Keratinocyte (primary cell): ENCODE measurements at regions not wholly inside any gene's neighbourhood (a gene's known extent, or its start where the extent isn't known, plus 50 kb on each side); places are given as distances from the start of the nearest gene placed in this dataset.

Experiments used
- DNase-seq: peaks from one replicate; pipeline ENCODE4 v3.0.0-alpha.2; 2011; ENCODE audit warnings: low read depth, missing footprints, low spot score
- FAIRE-seq: peaks from 2 replicates; lab custom pipeline; 2011; peaks lifted over from hg19 to GRCh38; lab: Jason Lieb, UNC
- H2AFZ ChIP-seq: 2 replicates; pipeline ENCODE4 v1.6.0; 2012; ENCODE audit warnings: low read length, control low read depth, inconsistent platforms; ENCODE audit not compliant: control insufficient read depth
- H3K27ac ChIP-seq: 2 replicates; pipeline ENCODE4 v1.5.1; 2011; ENCODE audit warnings: low read length; ENCODE audit not compliant: control insufficient read depth, insufficient read depth
- H3K27me3 ChIP-seq: 3 replicates; pipeline ENCODE4 v1.6.0; 2011; ENCODE audit warnings: low read length; ENCODE audit not compliant: control insufficient read depth, insufficient read depth; ENCODE audit errors: extremely low read depth
- H3K36me3 ChIP-seq, 2 experiments: 2 replicates in 1 of 2; 3 replicates in 1 of 2; pipeline ENCODE4 v1.5.1; 2011; ENCODE audit warnings: low read length in 2 of 2, mild to moderate bottlenecking in 1 of 2; ENCODE audit not compliant: control insufficient read depth in 2 of 2, insufficient read depth in 2 of 2; ENCODE audit errors: extremely low read depth in 1 of 2
- H3K4me1 ChIP-seq: 3 replicates; pipeline ENCODE4 v1.5.1; 2011; ENCODE audit warnings: low read length; ENCODE audit not compliant: control insufficient read depth, insufficient read depth; ENCODE audit errors: extremely low read depth
- H3K4me2 ChIP-seq: 3 replicates; pipeline ENCODE4 v1.6.0; 2011; ENCODE audit warnings: low read depth, low read length; ENCODE audit not compliant: control insufficient read depth, insufficient read depth; ENCODE audit errors: extremely low read depth
- H3K4me3 ChIP-seq, 3 experiments: fragments of 200-600 bp in 1 of 3; sonication (generic) in 1 of 3; 2 replicates in 2 of 3; 3 replicates in 1 of 3; pipeline ENCODE4 v1.5.1; 2011 to 2016; ENCODE audit warnings: low read length in 3 of 3, mild to moderate bottlenecking in 3 of 3, control low read depth in 2 of 3, inconsistent platforms in 1 of 3, low read depth in 1 of 3, mixed read lengths in 1 of 3, mixed run types in 1 of 3, moderate library complexity in 1 of 3; ENCODE audit not compliant: control insufficient read depth in 2 of 3, insufficient read depth in 2 of 3; ENCODE audit errors: extremely low read depth in 1 of 3
- H3K79me2 ChIP-seq: 2 replicates; pipeline ENCODE4 v1.6.0; 2012; ENCODE audit warnings: low read length; ENCODE audit not compliant: control insufficient read depth, insufficient read depth
- H3K9ac ChIP-seq: 3 replicates; pipeline ENCODE4 v1.6.0; 2011; ENCODE audit warnings: low read length; ENCODE audit not compliant: control insufficient read depth, insufficient read depth; ENCODE audit errors: extremely low read depth
- H3K9me1 ChIP-seq: 3 replicates; pipeline ENCODE4 v1.6.0; 2011; ENCODE audit warnings: low read length; ENCODE audit not compliant: control insufficient read depth, insufficient read depth; ENCODE audit errors: extremely low read depth
- H3K9me3 ChIP-seq: 2 replicates; pipeline ENCODE4 v1.5.1; 2012; ENCODE audit warnings: low read depth, low read length; ENCODE audit not compliant: control insufficient read depth
- H4K20me1 ChIP-seq: 3 replicates; pipeline ENCODE4 v1.6.0; 2011; ENCODE audit warnings: low read length; ENCODE audit not compliant: control insufficient read depth, insufficient read depth; ENCODE audit errors: extremely low read depth
- CTCF ChIP-seq, 3 experiments: IDR thresholded peaks in 1 of 3; conservative IDR thresholded peaks in 1 of 3; optimal IDR thresholded peaks in 1 of 3; 2 replicates in 2 of 3; 3 replicates in 1 of 3; pipeline versions ENCODE3 to v1.5.1; 2011; ENCODE audit warnings: low read length in 3 of 3, mild to moderate bottlenecking in 3 of 3, moderate library complexity in 2 of 3, control low read depth in 1 of 3, inconsistent platforms in 1 of 3; ENCODE audit not compliant: insufficient read depth in 2 of 3; ENCODE audit errors: extremely low read depth in 1 of 3
- EZH2 ChIP-seq: IDR thresholded peaks from one replicate; pipeline ENCODE4 v1.6.1; 2012; ENCODE audit warnings: inconsistent platforms, mild to moderate bottlenecking, low read length, moderate library complexity
- dilution Hi-C: fragments of 300-500 bp; cut with MboI; formaldehyde crosslinking; loops from one replicate; pipeline ENCODE4 v1.7.0; 2020; ENCODE audit warnings: low sequenced_read_pairs; ENCODE audit not compliant: extremely low pct_ligation_motif_present

DNA sequence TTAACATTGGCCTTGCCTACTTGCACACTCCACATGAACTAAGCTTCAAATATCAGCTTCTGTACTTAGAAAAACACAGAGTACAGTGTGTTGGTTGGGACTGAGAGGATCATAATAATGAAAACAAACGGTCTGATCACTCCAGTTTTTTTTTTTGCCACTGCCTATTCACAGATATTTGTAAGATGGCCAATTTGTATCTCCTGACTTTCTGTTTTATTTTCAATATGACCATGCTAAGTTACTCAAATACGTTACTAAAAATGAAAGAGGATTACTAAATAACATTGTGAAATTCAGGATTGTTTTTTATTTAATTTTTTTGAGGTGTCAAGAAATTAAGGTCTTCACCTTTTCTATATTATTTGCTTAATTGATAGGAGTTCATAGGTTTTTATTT is 595.1 kb downstream of the TUSC7 start:
- Histone ChIP-seq H3K4me3 (no peak overlapping the region), H3K4me1 (no peaks in the 10 kb centered on the region), H3K79me2 (no peaks in the 10 kb centered on the region), H3K4me2 (no peak overlapping the region), H3K27ac (no peak overlapping the region), H3K27me3 (no peaks in the 10 kb centered on the region), H4K20me1 (no peaks in the 10 kb centered on the region), H3K9ac (no peak overlapping the region), H3K9me1 (no peaks in the 10 kb centered on the region), H3K36me3 (no peaks in the 10 kb centered on the region), H3K9me3 (no peaks in the 10 kb centered on the region), H2AFZ (no peak overlapping the region)
- FAIRE-seq (no peak), DNase-seq (no peak)
- TF ChIP-seq CTCF (optimal IDR thresholded peaks at IDR 0.05 in 1 of 3, IDR thresholded peaks at IDR 0.05 in 1 of 3, conservative IDR thresholded peaks at IDR 0.05 in 1 of 3; ENCODE audit: extremely low read depth in 1 of 3, insufficient read depth in 2 of 3, low read length in 3 of 3) (no peak), EZH2 (no peak)
- dilution Hi-C loops = no loop called here

DNA sequence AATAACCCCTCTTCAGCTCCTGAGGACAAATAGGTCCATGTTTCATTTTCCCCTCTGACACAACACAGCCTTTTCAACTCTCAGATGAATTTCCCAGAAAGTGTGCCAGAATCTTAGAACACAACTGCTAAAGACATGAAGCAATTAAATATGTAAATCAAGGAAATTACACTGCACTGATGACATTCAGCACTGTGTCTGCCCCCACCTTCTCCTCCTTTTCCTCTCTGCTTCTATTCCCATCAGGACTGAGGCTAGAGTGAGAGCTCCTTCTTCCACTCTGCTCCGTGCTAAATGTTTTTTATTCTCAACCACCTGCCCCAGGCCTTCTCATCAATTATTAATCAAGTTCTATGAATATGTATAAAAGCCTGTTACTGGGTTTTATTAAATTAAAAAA is 596.1 kb downstream of the TUSC7 start:
- Histone ChIP-seq H3K4me3 (no peak overlapping the region), H3K79me2 (no peaks in the 10 kb centered on the region), H3K9me3 (no peaks in the 10 kb centered on the region), H3K4me1 (no peaks in the 10 kb centered on the region), H3K4me2 (no peak overlapping the region), H2AFZ (no peak overlapping the region), H3K9ac (no peak overlapping the region), H3K27ac (no peak overlapping the region), H4K20me1 (no peaks in the 10 kb centered on the region), H3K9me1 (no peaks in the 10 kb centered on the region), H3K36me3 (no peaks in the 10 kb centered on the region), H3K27me3 (no peaks in the 10 kb centered on the region)
- dilution Hi-C loops = no loop called here
- FAIRE-seq (no peak), DNase-seq (no peak)
- TF ChIP-seq CTCF (optimal IDR thresholded peaks at IDR 0.05 in 1 of 3, IDR thresholded peaks at IDR 0.05 in 1 of 3, conservative IDR thresholded peaks at IDR 0.05 in 1 of 3; ENCODE audit: extremely low read depth in 1 of 3, insufficient read depth in 2 of 3, low read length in 3 of 3) = no peak
- no peak for TF ChIP-seq EZH2
